ENCODE measurements at regions not wholly inside any gene's neighbourhood (a gene's known extent, or its start where the extent isn't known, plus 50 kb on each side); places are given as distances from the start of the nearest gene placed in this dataset.

- no peak overlapping the region for H3K27ac ChIP-seq
- CTCF ChIA-PET, result no interaction called here
- POLR2A ChIA-PET (ENCODE audit: low non-redundant PET), result no interaction called here
- no peak for DNase-seq (ENCODE audit: low spot score)
- no peak for TF ChIP-seq CTCF (conservative IDR thresholded peaks at IDR 0.05; ENCODE audit: low read depth)
Observed at GRCh38 chr6:19261642-19262041, 575.5 kb upstream of the ID4 start.

GRCh38 chr6:19268117-19268516 lies 569.1 kb upstream of the ID4 start:
- H3K27ac ChIP-seq, result no peak overlapping the region
- POLR2A ChIA-PET (ENCODE audit: low non-redundant PET), result no interaction called here
- no peak for DNase-seq (ENCODE audit: low spot score)
- CTCF ChIA-PET, result no interaction called here
- TF ChIP-seq CTCF (conservative IDR thresholded peaks at IDR 0.05; ENCODE audit: low read depth), result no peak

- H3K27ac ChIP-seq, result no peak overlapping the region
Observed at GRCh38 chr6:19268718-19269117, 568.5 kb upstream of the ID4 start.

GRCh38 chr6:19269341-19269898 lies 567.8 kb upstream of the ID4 start:
- no peak overlapping the region for H3K27ac ChIP-seq
- no peak for TF ChIP-seq CTCF (conservative IDR thresholded peaks at IDR 0.05; ENCODE audit: low read depth)
- DNase-seq (ENCODE audit: low spot score), result no peak
- ChIA-PET CTCF (no interaction called here), POLR2A (ENCODE audit: low non-redundant PET) (no interaction called here)

More at GRCh38 chr6:19268718-19269117, 568.5 kb upstream of the ID4 start:
- no peak for DNase-seq (ENCODE audit: low spot score)
- CTCF ChIA-PET, result no interaction called here
- POLR2A ChIA-PET (ENCODE audit: low non-redundant PET), result no interaction called here
- no peak for TF ChIP-seq CTCF (conservative IDR thresholded peaks at IDR 0.05; ENCODE audit: low read depth)

GRCh38 chr6:19270616-19271015 lies 566.6 kb upstream of the ID4 start:
- POLR2A ChIA-PET (ENCODE audit: low non-redundant PET), result no interaction called here
- CTCF ChIA-PET, result no interaction called here
- H3K27ac ChIP-seq, result no peak overlapping the region
- TF ChIP-seq CTCF (conservative IDR thresholded peaks at IDR 0.05; ENCODE audit: low read depth), result no peak
- DNase-seq (ENCODE audit: low spot score), result no peak

- TF ChIP-seq CTCF (conservative IDR thresholded peaks at IDR 0.05; ENCODE audit: low read depth), result no peak
- ChIA-PET POLR2A (ENCODE audit: low non-redundant PET) (no interaction called here), CTCF (no interaction called here)
- H3K27ac ChIP-seq, result peak overlapping the region; percentile 80; the same call in 1 of the 2 replicates
- no peak for DNase-seq (ENCODE audit: low spot score)
Observed at GRCh38 chr6:19279273-19279684, 557.9 kb upstream of the ID4 start.

GRCh38 chr6:19287928-19288327 lies 549.2 kb upstream of the ID4 start:
- TF ChIP-seq CTCF (conservative IDR thresholded peaks at IDR 0.05; ENCODE audit: low read depth), result no peak
- POLR2A ChIA-PET (ENCODE audit: low non-redundant PET), result no interaction called here
- CTCF ChIA-PET, result interaction anchor here (0.6 kb wide), 1 partner anchor 92 kb away, joined by 3 read pairs; no protein-coding TSS in a partner anchor

More at GRCh38 chr6:19287928-19288327, 549.2 kb upstream of the ID4 start:
- DNase-seq (ENCODE audit: low spot score), result no peak
- H3K27ac ChIP-seq, result no peak overlapping the region

Data from RWPE1 (cell line).